Fibroblast of the aortic adventitia (primary cell): ENCODE measurements at regions not wholly inside any gene's neighbourhood (a gene's known extent, or its start where the extent isn't known, plus 50 kb on each side); places are given as distances from the start of the nearest gene placed in this dataset.

ENCODE experiments used
- DNase-seq: peaks from one replicate; pipeline ENCODE4 v3.0.0-alpha.2; 2010; ENCODE audit warnings: low read depth
- H3K4me3 ChIP-seq: 2 replicates; pipeline ENCODE4 v1.5.1; 2011; ENCODE audit warnings: low read depth, mild to moderate bottlenecking, control low read depth, low read length, moderate library complexity
- CTCF ChIP-seq: IDR thresholded peaks from 2 replicates; pipeline ENCODE4 v1.5.1; 2011; ENCODE audit warnings: mild to moderate bottlenecking, low read length, control low read depth, inconsistent platforms; ENCODE audit not compliant: insufficient read depth

- H3K4me3 ChIP-seq: no peak overlapping the region
- no peak for TF ChIP-seq CTCF
- DNase-seq: no peak
These were observed 297.2 kb upstream of the SLC14A2 start for GRCh38 chr18:45317948-45318640.

- DNase-seq: peak; percentile 60
- H3K4me3 ChIP-seq: no peak overlapping the region
- TF ChIP-seq CTCF: no peak
These were observed 294.6 kb upstream of the SLC14A2 start for GRCh38 chr18:45320724-45321123.

GRCh38 chr18:45321520-45321919 lies 293.8 kb upstream of the SLC14A2 start:
- no peak for DNase-seq
- TF ChIP-seq CTCF: no peak

GRCh38 chr18:45322343-45322742 lies 292.9 kb upstream of the SLC14A2 start:
- DNase-seq: no peak
- H3K4me3 ChIP-seq: no peak overlapping the region
- no peak for TF ChIP-seq CTCF

More at GRCh38 chr18:45321520-45321919, 293.8 kb upstream of the SLC14A2 start:
- no peak overlapping the region for H3K4me3 ChIP-seq

GRCh38 chr18:45324101-45324494 lies 291.2 kb upstream of the SLC14A2 start:
- no peak for DNase-seq
- TF ChIP-seq CTCF: no peak
- H3K4me3 ChIP-seq: no peak overlapping the region

GRCh38 chr18:45324495-45325113 lies 290.7 kb upstream of the SLC14A2 start:
- H3K4me3 ChIP-seq: no peak overlapping the region
- peak; percentile 94 for DNase-seq
- no peak for TF ChIP-seq CTCF
